MM.1S (cell line): ENCODE measurements at regions not wholly inside any gene's neighbourhood (a gene's known extent, or its start where the extent isn't known, plus 50 kb on each side); places are given as distances from the start of the nearest gene placed in this dataset.

Source experiments
- DNase-seq: peaks from one replicate; pipeline ENCODE4 v3.0.0-alpha.2; 2015
- H2AFZ ChIP-seq: fragments of 300-600 bp; sonication (generic); 2 replicates; pipeline ENCODE4 v1.6.0; 2016; ENCODE audit warnings: antibody characterized with exemption, low read length
- H3F3A ChIP-seq: fragments of 300-600 bp; sonication (generic); 2 replicates; pipeline ENCODE4 v1.6.1; 2016; ENCODE audit warnings: mild to moderate bottlenecking, antibody characterized with exemption, low read length, moderate library complexity, mixed read lengths; ENCODE audit not compliant: insufficient read depth
- H3K27ac ChIP-seq: fragments of 300-600 bp; sonication (generic); 2 replicates; pipeline ENCODE4 v1.5.1; 2016; ENCODE audit warnings: mild to moderate bottlenecking, low read length
- H3K27me3 ChIP-seq: fragments of 300-600 bp; sonication (generic); replicated peaks from 2 replicates; pipeline ENCODE4 v1.6.0; 2016; ENCODE audit warnings: low read length; ENCODE audit not compliant: insufficient read depth
- H3K36me3 ChIP-seq: fragments of 300-600 bp; sonication (generic); replicated peaks from 2 replicates; pipeline ENCODE4 v1.6.1; 2016; ENCODE audit warnings: mild to moderate bottlenecking, low read length, mixed read lengths; ENCODE audit not compliant: insufficient read depth
- H3K4me1 ChIP-seq: fragments of 300-600 bp; sonication (generic); 2 replicates; pipeline ENCODE4 v1.6.1; 2016; ENCODE audit warnings: low read length, mixed read lengths
- H3K4me2 ChIP-seq: fragments of 300-600 bp; sonication (generic); 2 replicates; pipeline ENCODE4 v1.6.0; 2016; ENCODE audit warnings: low read depth, low read length
- H3K4me3 ChIP-seq: fragments of 300-600 bp; sonication (generic); 2 replicates; pipeline ENCODE4 v1.5.1; 2016; ENCODE audit warnings: low read length, mixed read lengths
- H3K79me2 ChIP-seq: fragments of 300-600 bp; sonication (generic); 2 replicates; pipeline ENCODE4 v1.6.1; 2016; ENCODE audit warnings: mixed run types, low read length, mixed read lengths
- H3K9ac ChIP-seq: fragments of 300-600 bp; sonication (generic); 2 replicates; pipeline ENCODE4 v1.6.1; 2016; ENCODE audit warnings: low read length, mixed read lengths
- H3K9me2 ChIP-seq: fragments of 300-600 bp; sonication (generic); replicated peaks from 2 replicates; pipeline ENCODE4 v1.6.1; 2016; ENCODE audit warnings: mild to moderate bottlenecking, low read length, mixed read lengths; ENCODE audit not compliant: insufficient read depth
- H3K9me3 ChIP-seq: fragments of 300-600 bp; sonication (generic); replicated peaks from 2 replicates; pipeline ENCODE4 v1.6.1; 2016; ENCODE audit warnings: mild to moderate bottlenecking, low read length, mixed read lengths; ENCODE audit not compliant: insufficient read depth
- H4K20me1 ChIP-seq: fragments of 300-600 bp; sonication (generic); 2 replicates; pipeline ENCODE4 v1.6.1; 2016; ENCODE audit warnings: mild to moderate bottlenecking, low read length, moderate library complexity, mixed read lengths; ENCODE audit not compliant: insufficient read depth
- CTCF ChIP-seq: fragments of 300-600 bp; sonication (generic); IDR thresholded peaks from 2 replicates; pipeline ENCODE4 v1.5.1; 2016; ENCODE audit warnings: antibody characterized with exemption, low read length, mixed read lengths
- EZH2 ChIP-seq: fragments of 300-600 bp; sonication (generic); optimal IDR thresholded peaks from 2 replicates; pipeline ENCODE3; 2017; ENCODE audit warnings: low read depth, mild to moderate bottlenecking, antibody characterized with exemption, low read length, mixed read lengths
- EZH2phosphoT487 ChIP-seq: fragments of 300-600 bp; sonication (generic); IDR thresholded peaks from 2 replicates; pipeline ENCODE4 v1.6.1; 2018; ENCODE audit warnings: antibody characterized with exemption, low read length

DNA sequence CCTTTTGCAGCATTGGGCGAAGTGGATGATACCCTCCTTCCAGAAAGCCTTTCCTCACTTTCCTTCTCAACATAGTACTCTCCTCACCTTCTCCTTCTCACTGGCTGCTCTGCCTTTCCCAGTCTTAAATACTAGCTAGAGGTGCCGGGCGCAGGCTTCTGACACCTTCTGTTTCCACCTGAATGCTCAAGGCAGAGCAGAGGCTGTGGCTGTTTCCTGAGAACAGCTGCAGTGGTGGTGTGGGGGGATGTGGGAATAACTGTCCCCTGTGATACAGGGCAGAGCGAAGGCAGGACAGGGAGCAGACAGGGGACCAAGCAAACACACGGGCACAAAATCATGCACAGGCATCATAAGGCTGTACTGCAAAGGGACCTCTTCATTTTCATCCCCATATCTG is 303.1 kb downstream of the SS18 start:
- Histone ChIP-seq H3F3A (no peaks in the 10 kb centered on the region), H2AFZ (no peak overlapping the region), H3K9me2 (no peaks in the 10 kb centered on the region), H3K4me1 (no peaks in the 10 kb centered on the region), H3K4me2 (no peak overlapping the region), H3K36me3 (no peaks in the 10 kb centered on the region), H4K20me1 (no peaks in the 10 kb centered on the region), H3K79me2 (no peaks in the 10 kb centered on the region), H3K27ac (no peak overlapping the region), H3K27me3 (no peaks in the 10 kb centered on the region), H3K9me3 (no peaks in the 10 kb centered on the region), H3K9ac (no peak overlapping the region), H3K4me3 (no peak overlapping the region)
- TF ChIP-seq EZH2phosphoT487 (no peak), CTCF (no peak), EZH2 (no peak)
- DNase-seq, result no peak

DNA sequence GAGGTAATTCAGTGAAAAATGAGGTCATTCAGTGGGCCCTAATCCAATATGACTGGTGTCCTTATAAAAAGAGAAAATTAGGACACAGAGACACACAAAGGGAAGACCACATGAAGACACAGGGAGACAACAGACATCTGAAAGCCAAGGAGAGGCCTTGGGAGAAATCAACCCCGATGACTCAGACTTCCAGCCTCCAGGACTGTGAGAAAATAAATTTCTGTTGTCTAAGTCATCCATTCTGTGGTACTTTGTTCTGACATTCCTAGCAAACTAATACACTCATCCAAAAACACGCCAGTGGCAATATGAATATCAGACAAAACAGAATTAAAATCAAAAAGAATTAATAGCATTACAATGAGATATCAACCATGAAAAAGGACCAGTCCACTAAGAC is 303.7 kb downstream of the SS18 start:
- Histone ChIP-seq H3K4me1 (no peaks in the 10 kb centered on the region), H3K9me3 (no peaks in the 10 kb centered on the region), H3K36me3 (no peaks in the 10 kb centered on the region), H3K27me3 (no peaks in the 10 kb centered on the region), H3K27ac (no peak overlapping the region), H3K9ac (no peak overlapping the region), H3K4me3 (no peak overlapping the region), H4K20me1 (no peaks in the 10 kb centered on the region), H3F3A (no peaks in the 10 kb centered on the region), H2AFZ (no peak overlapping the region), H3K4me2 (no peak overlapping the region), H3K9me2 (no peaks in the 10 kb centered on the region), H3K79me2 (no peaks in the 10 kb centered on the region)
- no peak for DNase-seq
- TF ChIP-seq EZH2 (no peak), EZH2phosphoT487 (no peak), CTCF (no peak)

- DNase-seq, result no peak
- H3K27me3 ChIP-seq, result no peaks in the 10 kb centered on the region
- no peaks in the 10 kb centered on the region for H3K4me1 ChIP-seq
- H3F3A ChIP-seq, result no peaks in the 10 kb centered on the region
- H3K4me2 ChIP-seq, result no peak overlapping the region
- no peaks in the 10 kb centered on the region for H3K36me3 ChIP-seq
- no peak overlapping the region for H3K9ac ChIP-seq
- no peak overlapping the region for H3K27ac ChIP-seq
- no peak for TF ChIP-seq EZH2
- TF ChIP-seq EZH2phosphoT487, result no peak
- TF ChIP-seq CTCF, result no peak
- no peaks in the 10 kb centered on the region for H3K9me2 ChIP-seq
- H4K20me1 ChIP-seq, result no peaks in the 10 kb centered on the region
- no peak overlapping the region for H3K4me3 ChIP-seq
- no peak overlapping the region for H2AFZ ChIP-seq
- H3K79me2 ChIP-seq, result no peaks in the 10 kb centered on the region
- no peaks in the 10 kb centered on the region for H3K9me3 ChIP-seq
Observed at GRCh38 chr18:25780105-25780504, 310.3 kb downstream of the SS18 start.
